ENCODE measurements at regions not wholly inside any gene's neighbourhood (a gene's known extent, or its start where the extent isn't known, plus 50 kb on each side); places are given as distances from the start of the nearest gene placed in this dataset.

DNA sequence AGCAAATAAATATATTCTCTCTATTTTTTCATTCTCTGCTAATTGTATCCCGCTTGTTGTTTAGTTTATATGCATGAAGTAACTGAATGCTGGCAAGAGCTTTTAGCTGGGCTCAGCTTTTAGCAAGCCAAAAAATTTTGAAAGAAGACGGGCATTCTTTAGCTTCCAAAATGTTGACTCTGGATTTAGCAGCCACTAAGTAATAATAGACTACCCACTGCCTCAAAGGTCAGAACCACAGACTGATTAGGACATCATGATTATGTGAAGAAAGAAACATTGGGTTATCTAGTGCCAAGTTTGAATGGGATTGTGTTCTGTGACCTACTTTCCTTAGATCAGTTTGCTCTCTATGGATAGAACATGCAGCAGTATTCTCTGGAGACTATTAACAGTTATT, 80.3 kb upstream of the DPH5 start:
- TF ChIP-seq EZH2 (IDR thresholded peaks at IDR 0.05; ENCODE audit: insufficient read depth, poor library complexity, severe bottlenecking) = no peak
- 0 out of 2 replicates have a peak, but pooled peaks have one; percentile 23 for TF ChIP-seq EZH2phosphoT487 (IDR thresholded peaks at IDR 0.05; ENCODE audit: insufficient read depth, low read depth)

All from GM23248 (cell line).